HepG2 (cell line): ENCODE measurements at regions not wholly inside any gene's neighbourhood (a gene's known extent, or its start where the extent isn't known, plus 50 kb on each side); places are given as distances from the start of the nearest gene placed in this dataset.

Experiments used
- FOXK2 ChIP-seq: fragments of 450-650 bp; IDR thresholded peaks from 2 replicates; pipeline ENCODE4 v1.6.1; 2016
- HDAC6 ChIP-seq: fragments of 200-600 bp; sonication (generic); IDR thresholded peaks from 2 replicates; pipeline ENCODE4 v1.7.0; 2017; ENCODE audit warnings: mild to moderate bottlenecking, antibody characterized with exemption, low read length, low read depth
- JUN ChIP-seq: sonication (generic); formaldehyde crosslinking; IDR thresholded peaks from 2 replicates; pipeline ENCODE4 v1.4.0; 2020; ENCODE audit warnings: mild to moderate bottlenecking, missing genetic modification reagents
- NCOA2 ChIP-seq: sonication (generic); formaldehyde crosslinking; IDR thresholded peaks from 2 replicates; pipeline ENCODE4 v1.8.0; 2022; ENCODE audit warnings: inconsistent platforms
- POLR2A ChIP-seq, 2 experiments: IDR thresholded peaks; 2 replicates each; pipeline ENCODE4 v1.6.1; 2011; ENCODE audit warnings: low read depth in 2 of 2, low read length in 2 of 2, mild to moderate bottlenecking in 1 of 2, moderate library complexity in 1 of 2; ENCODE audit not compliant: insufficient read depth in 1 of 2
- SETDB1 ChIP-seq: sonication (generic); formaldehyde crosslinking; IDR thresholded peaks from 2 replicates; pipeline ENCODE4 v1.5.1; 2020; ENCODE audit warnings: missing genetic modification reagents, mild to moderate bottlenecking, borderline replicate concordance
- TAF1 ChIP-seq: sonication (generic); formaldehyde crosslinking; IDR thresholded peaks from 2 replicates; pipeline ENCODE4 v1.4.0; 2020; ENCODE audit warnings: missing genetic modification reagents
- TCF7L2 ChIP-seq: IDR thresholded peaks from 2 replicates; pipeline ENCODE4 v1.6.1; 2011; ENCODE audit warnings: mild to moderate bottlenecking, low read depth, low read length, moderate library complexity
- TP53 ChIP-seq: sonication (generic); formaldehyde crosslinking; conservative IDR thresholded peaks from 2 replicates; pipeline ENCODE4 v1.4.0; 2020; ENCODE audit warnings: missing genetic modification reagents
- ZFX ChIP-seq: sonication (generic); formaldehyde crosslinking; IDR thresholded peaks from 2 replicates; pipeline ENCODE4 v1.4.0; 2020; ENCODE audit warnings: mild to moderate bottlenecking, low read depth, missing genetic modification reagents, moderate library complexity
- ZNF33A ChIP-seq: sonication (generic); formaldehyde crosslinking; IDR thresholded peaks from 2 replicates; pipeline ENCODE4 v1.5.1; 2020; ENCODE audit warnings: missing genetic modification reagents, mild to moderate bottlenecking, moderate library complexity, borderline replicate concordance
- ZNF788 ChIP-seq: sonication (generic); formaldehyde crosslinking; IDR thresholded peaks from 2 replicates; pipeline ENCODE4 v1.5.0; 2020; ENCODE audit warnings: mild to moderate bottlenecking, missing genetic modification reagents, borderline replicate concordance
- TF ChIP-seq, protein P1 (sequence below): sonication (generic); formaldehyde crosslinking; IDR thresholded peaks from 2 replicates; pipeline ENCODE4 v1.5.0; 2020; ENCODE audit warnings: mild to moderate bottlenecking, missing genetic modification reagents, moderate library complexity
- TF ChIP-seq, protein P2 (sequence below): sonication (generic); formaldehyde crosslinking; IDR thresholded peaks from 2 replicates; pipeline ENCODE4 v1.4.0; 2020; ENCODE audit warnings: missing genetic modification reagents, borderline replicate concordance

DNA sequence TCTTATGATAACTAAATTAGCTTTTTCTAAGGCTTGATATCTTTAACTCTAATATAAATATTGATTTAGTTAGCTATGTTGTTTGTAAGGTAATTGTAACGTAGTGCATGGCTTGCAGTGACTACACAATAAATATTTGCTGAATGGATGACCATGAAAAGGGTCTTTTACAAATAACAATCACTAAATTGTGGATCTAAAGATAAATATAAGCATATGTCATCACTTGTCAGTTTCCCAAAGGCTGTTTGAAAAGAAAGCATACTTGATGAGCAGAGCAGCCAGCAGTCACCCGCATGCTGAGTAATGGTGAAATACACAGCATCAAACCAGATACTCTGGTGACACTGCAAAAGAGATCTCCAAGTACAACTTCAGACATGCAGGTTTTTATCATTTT, 92.5 kb upstream of the FMN2 start:
- TF ChIP-seq SETDB1 (CRISPR knock-in tag): no peak
- TF ChIP-seq ZNF33A (CRISPR knock-in tag): no peak
- TF ChIP-seq, protein P1, sequence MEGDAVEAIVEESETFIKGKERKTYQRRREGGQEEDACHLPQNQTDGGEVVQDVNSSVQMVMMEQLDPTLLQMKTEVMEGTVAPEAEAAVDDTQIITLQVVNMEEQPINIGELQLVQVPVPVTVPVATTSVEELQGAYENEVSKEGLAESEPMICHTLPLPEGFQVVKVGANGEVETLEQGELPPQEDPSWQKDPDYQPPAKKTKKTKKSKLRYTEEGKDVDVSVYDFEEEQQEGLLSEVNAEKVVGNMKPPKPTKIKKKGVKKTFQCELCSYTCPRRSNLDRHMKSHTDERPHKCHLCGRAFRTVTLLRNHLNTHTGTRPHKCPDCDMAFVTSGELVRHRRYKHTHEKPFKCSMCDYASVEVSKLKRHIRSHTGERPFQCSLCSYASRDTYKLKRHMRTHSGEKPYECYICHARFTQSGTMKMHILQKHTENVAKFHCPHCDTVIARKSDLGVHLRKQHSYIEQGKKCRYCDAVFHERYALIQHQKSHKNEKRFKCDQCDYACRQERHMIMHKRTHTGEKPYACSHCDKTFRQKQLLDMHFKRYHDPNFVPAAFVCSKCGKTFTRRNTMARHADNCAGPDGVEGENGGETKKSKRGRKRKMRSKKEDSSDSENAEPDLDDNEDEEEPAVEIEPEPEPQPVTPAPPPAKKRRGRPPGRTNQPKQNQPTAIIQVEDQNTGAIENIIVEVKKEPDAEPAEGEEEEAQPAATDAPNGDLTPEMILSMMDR (CRISPR knock-in tag): no peak
- TF ChIP-seq NCOA2 (CRISPR knock-in tag): no peak
- no peak for TF ChIP-seq ZNF788 (CRISPR knock-in tag)
- no peak for TF ChIP-seq TCF7L2
- TF ChIP-seq TP53: no peak
- TF ChIP-seq HDAC6: no peak
- TF ChIP-seq POLR2A (IDR thresholded peaks at IDR 0.05; ENCODE audit: insufficient read depth in 1 of 2, low read depth in 2 of 2, low read length in 2 of 2): no peak
- no peak for TF ChIP-seq ZFX
- TF ChIP-seq FOXK2: no peak
- TF ChIP-seq, protein P2, sequence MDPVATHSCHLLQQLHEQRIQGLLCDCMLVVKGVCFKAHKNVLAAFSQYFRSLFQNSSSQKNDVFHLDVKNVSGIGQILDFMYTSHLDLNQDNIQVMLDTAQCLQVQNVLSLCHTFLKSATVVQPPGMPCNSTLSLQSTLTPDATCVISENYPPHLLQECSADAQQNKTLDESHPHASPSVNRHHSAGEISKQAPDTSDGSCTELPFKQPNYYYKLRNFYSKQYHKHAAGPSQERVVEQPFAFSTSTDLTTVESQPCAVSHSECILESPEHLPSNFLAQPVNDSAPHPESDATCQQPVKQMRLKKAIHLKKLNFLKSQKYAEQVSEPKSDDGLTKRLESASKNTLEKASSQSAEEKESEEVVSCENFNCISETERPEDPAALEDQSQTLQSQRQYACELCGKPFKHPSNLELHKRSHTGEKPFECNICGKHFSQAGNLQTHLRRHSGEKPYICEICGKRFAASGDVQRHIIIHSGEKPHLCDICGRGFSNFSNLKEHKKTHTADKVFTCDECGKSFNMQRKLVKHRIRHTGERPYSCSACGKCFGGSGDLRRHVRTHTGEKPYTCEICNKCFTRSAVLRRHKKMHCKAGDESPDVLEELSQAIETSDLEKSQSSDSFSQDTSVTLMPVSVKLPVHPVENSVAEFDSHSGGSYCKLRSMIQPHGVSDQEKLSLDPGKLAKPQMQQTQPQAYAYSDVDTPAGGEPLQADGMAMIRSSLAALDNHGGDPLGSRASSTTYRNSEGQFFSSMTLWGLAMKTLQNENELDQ (CRISPR knock-in tag): no peak
- no peak for TF ChIP-seq JUN (CRISPR knock-in tag)
- no peak for TF ChIP-seq TAF1 (CRISPR knock-in tag)
